Gastrocnemius medialis (tissue), 4 donors: ENCODE measurements at regions not wholly inside any gene's neighbourhood (a gene's known extent, or its start where the extent isn't known, plus 50 kb on each side); places are given as distances from the start of the nearest gene placed in this dataset.

Experiments used
- ATAC-seq, 2 donors: fragments of 150-250 bp; one replicate each; pipeline ENCODE4 v1.9.1; 2016
- DNase-seq, 2 donors: peaks; one replicate each; pipeline ENCODE4 v3.0.0-alpha.2; 2019
- H3K27ac ChIP-seq, 4 donors: fragments of 200-600 bp; sonication (generic); 1 replicate in 1 of 4; 2 replicates in 3 of 4; pipeline ENCODE4 v1.5.1; 2016 to 2018; ENCODE audit warnings: mild to moderate bottlenecking in 2 of 4, moderate library complexity in 1 of 4
- H3K27me3 ChIP-seq, 3 donors: fragments of 200-600 bp; sonication (generic) in 2 of 3; 1 replicate in 1 of 3; 2 replicates in 2 of 3; pipeline versions ENCODE4 v1.5.1 to v1.6.0; 2016 to 2019; ENCODE audit warnings: mild to moderate bottlenecking in 1 of 3, moderate library complexity in 1 of 3
- H3K36me3 ChIP-seq, 2 donors: fragments of 200-600 bp; sonication (generic) in 1 of 2; one replicate each; pipeline ENCODE4 v1.5.1; 2017 to 2018
- H3K4me1 ChIP-seq, 2 donors: fragments of 200-600 bp; sonication (generic) in 1 of 2; one replicate each; pipeline ENCODE4 v1.5.1; 2016 to 2017; ENCODE audit warnings: mild to moderate bottlenecking in 2 of 2
- H3K4me3 ChIP-seq, 4 donors: fragments of 200-600 bp; sonication (generic) in 3 of 4; 1 replicate in 1 of 4; 2 replicates in 3 of 4; pipeline ENCODE4 v1.5.1; 2016 to 2019; ENCODE audit warnings: mild to moderate bottlenecking in 2 of 4
- H3K9me3 ChIP-seq, 3 donors: fragments of 200-600 bp; sonication (generic) in 2 of 3; 1 replicate in 1 of 3; 2 replicates in 2 of 3; pipeline ENCODE4 v1.5.1; 2016 to 2019
- POLR2A ChIP-seq, 2 donors: fragments of 450-650 bp; IDR thresholded peaks; one replicate each; pipeline ENCODE4 v1.6.1; 2017; ENCODE audit warnings: antibody characterized with exemption in 2 of 2, mild to moderate bottlenecking in 2 of 2, moderate library complexity in 2 of 2
- in situ Hi-C, 4 donors: fragments of 200-750 bp; cut with MboI; loops; one replicate each; pipeline versions ENCODE4 v1.15.0 to v1.8.0; 2017; ENCODE audit warnings: low sequenced_read_pairs in 4 of 4
- intact Hi-C: fragments of 100-400 bp; cut with DNase I; formaldehyde crosslinking; loops from one replicate; pipeline ENCODE4 v1.15.1; 2023; ENCODE audit warnings: low total_unique reads
- TF ChIP-seq, protein P1 (sequence below), 5 experiments: fragments of 450-650 bp in 3 of 5; fragments of 200-600 bp in 2 of 5; sonication (generic) in 2 of 5; IDR thresholded peaks in 4 of 5; conservative IDR thresholded peaks in 1 of 5; 1 replicate in 4 of 5; 2 replicates in 1 of 5; pipeline ENCODE4 v1.5.1; 2016 to 2019; ENCODE audit warnings: antibody characterized with exemption in 5 of 5, mild to moderate bottlenecking in 3 of 5, moderate library complexity in 3 of 5

DNA sequence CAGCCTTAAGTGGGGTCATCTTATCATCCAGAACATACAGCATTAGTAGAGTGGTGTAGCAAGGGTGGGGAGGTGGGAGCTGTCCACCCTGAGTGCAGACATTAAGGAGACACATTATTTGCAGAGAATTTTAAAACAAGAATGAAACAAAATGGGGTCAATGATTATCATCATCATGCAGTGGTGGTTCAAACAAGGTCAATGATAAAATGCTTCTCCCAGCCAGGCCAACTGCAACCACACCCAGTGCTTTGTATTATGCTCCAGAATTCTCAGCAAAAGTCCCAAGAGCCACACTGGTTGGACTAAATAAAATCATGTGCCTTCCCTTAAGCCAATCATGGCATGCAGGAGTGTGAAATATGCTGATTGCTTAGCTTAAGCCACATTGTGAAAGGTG lies 96.7 kb upstream of the FHIT start:
- intact Hi-C loops: no loop called here
- in situ Hi-C loops: no loop called here
- H3K4me1 ChIP-seq: no peaks in the 10 kb centered on the region
- no peak overlapping the region for H3K4me3 ChIP-seq
- no peak for ATAC-seq
- H3K36me3 ChIP-seq: no peaks in the 10 kb centered on the region
- H3K9me3 ChIP-seq: no peaks in the 10 kb centered on the region
- H3K27ac ChIP-seq: no peak overlapping the region
- TF ChIP-seq, protein P1, sequence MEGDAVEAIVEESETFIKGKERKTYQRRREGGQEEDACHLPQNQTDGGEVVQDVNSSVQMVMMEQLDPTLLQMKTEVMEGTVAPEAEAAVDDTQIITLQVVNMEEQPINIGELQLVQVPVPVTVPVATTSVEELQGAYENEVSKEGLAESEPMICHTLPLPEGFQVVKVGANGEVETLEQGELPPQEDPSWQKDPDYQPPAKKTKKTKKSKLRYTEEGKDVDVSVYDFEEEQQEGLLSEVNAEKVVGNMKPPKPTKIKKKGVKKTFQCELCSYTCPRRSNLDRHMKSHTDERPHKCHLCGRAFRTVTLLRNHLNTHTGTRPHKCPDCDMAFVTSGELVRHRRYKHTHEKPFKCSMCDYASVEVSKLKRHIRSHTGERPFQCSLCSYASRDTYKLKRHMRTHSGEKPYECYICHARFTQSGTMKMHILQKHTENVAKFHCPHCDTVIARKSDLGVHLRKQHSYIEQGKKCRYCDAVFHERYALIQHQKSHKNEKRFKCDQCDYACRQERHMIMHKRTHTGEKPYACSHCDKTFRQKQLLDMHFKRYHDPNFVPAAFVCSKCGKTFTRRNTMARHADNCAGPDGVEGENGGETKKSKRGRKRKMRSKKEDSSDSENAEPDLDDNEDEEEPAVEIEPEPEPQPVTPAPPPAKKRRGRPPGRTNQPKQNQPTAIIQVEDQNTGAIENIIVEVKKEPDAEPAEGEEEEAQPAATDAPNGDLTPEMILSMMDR (IDR thresholded peaks at IDR 0.05 in 4 of 5, conservative IDR thresholded peaks at IDR 0.05 in 1 of 5): no peak
- TF ChIP-seq POLR2A (IDR thresholded peaks at IDR 0.05): no peak
- no peak for DNase-seq
- H3K27me3 ChIP-seq: no peaks in the 10 kb centered on the region

DNA sequence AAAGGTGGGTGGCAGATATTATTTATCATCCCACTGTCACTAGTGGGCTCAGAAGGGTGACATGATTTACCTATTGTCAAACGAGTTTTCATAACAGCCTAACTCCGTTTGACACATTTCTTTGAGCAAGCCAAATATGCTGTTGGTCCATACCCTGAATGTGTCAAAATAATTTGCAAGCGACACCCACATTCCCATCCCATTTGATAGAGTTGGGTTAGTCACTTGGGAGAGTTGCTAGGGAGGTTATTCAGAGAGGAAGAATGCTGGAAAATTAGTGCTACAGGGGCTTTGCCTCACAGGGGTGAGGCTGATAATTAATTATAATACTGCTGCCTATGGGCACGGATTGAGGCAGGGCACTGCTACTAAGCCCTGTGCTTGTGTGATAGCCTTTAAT lies 98.5 kb upstream of the FHIT start:
- H3K27ac ChIP-seq: no peak overlapping the region
- H3K27me3 ChIP-seq: no peaks in the 10 kb centered on the region
- in situ Hi-C loops: no loop called here
- DNase-seq (no peak), ATAC-seq (no peak)
- no peaks in the 10 kb centered on the region for H3K4me1 ChIP-seq
- no peaks in the 10 kb centered on the region for H3K36me3 ChIP-seq
- no peak overlapping the region for H3K4me3 ChIP-seq
- no peak for TF ChIP-seq POLR2A (IDR thresholded peaks at IDR 0.05)
- TF ChIP-seq, protein P1 (IDR thresholded peaks at IDR 0.05 in 4 of 5, conservative IDR thresholded peaks at IDR 0.05 in 1 of 5): no peak
- H3K9me3 ChIP-seq: no peaks in the 10 kb centered on the region
- intact Hi-C loops: no loop called here

GRCh38 chr3:61350782-61351309 lies 99.6 kb upstream of the FHIT start:
- Histone ChIP-seq H3K4me3 (no peak overlapping the region), H3K9me3 (no peaks in the 10 kb centered on the region), H3K36me3 (no peaks in the 10 kb centered on the region), H3K27me3 (no peaks in the 10 kb centered on the region), H3K4me1 (no peaks in the 10 kb centered on the region), H3K27ac (no peak overlapping the region)
- in situ Hi-C loops: no loop called here
- ATAC-seq (no peak), DNase-seq (no peak)
- intact Hi-C loops: no loop called here
- no peak for TF ChIP-seq POLR2A (IDR thresholded peaks at IDR 0.05)
- TF ChIP-seq, protein P1 (IDR thresholded peaks at IDR 0.05 in 4 of 5, conservative IDR thresholded peaks at IDR 0.05 in 1 of 5): no peak

DNA sequence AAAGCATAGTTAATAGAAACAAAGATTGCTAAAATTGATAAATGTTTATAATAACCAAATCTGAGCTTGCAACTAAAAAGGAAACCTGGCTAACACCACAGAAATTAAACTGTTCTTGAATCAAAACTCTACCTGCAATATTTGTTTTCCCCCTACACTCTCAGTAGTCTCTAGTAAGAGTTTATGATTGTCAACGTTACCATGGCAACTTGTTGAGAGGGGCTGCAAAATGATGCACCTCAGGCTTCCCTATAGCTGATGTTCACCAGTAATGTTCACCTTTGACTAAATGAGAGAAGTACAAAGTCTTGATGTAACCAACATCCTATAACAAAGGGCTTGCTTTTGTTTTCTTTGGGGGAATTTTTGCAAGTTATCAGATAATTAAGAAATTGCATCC lies 101.1 kb upstream of the FHIT start:
- TF ChIP-seq, protein P1 (IDR thresholded peaks at IDR 0.05 in 4 of 5, conservative IDR thresholded peaks at IDR 0.05 in 1 of 5): no peak
- TF ChIP-seq POLR2A (IDR thresholded peaks at IDR 0.05): no peak
- H3K27me3 ChIP-seq: no peaks in the 10 kb centered on the region
- ATAC-seq (no peak), DNase-seq (no peak)
- in situ Hi-C loops: no loop called here
- intact Hi-C loops: no loop called here
- H3K27ac ChIP-seq: no peak overlapping the region
- H3K9me3 ChIP-seq: no peaks in the 10 kb centered on the region
- peaks cover 0 to under 1% of the 10 kb centered on the region in 2 donors for H3K4me1 ChIP-seq
- no peak overlapping the region for H3K4me3 ChIP-seq
- no peaks in the 10 kb centered on the region for H3K36me3 ChIP-seq

GRCh38 chr3:61353382-61353781 lies 102.1 kb upstream of the FHIT start:
- H3K4me1 ChIP-seq: peaks cover 3 to 12% of the 10 kb centered on the region in 2 donors
- no peaks in the 10 kb centered on the region for H3K9me3 ChIP-seq
- in situ Hi-C loops (no loop called here), intact Hi-C loops (no loop called here)
- H3K36me3 ChIP-seq: no peaks in the 10 kb centered on the region
- TF ChIP-seq POLR2A (IDR thresholded peaks at IDR 0.05): no peak
- TF ChIP-seq, protein P1 (IDR thresholded peaks at IDR 0.05 in 4 of 5, conservative IDR thresholded peaks at IDR 0.05 in 1 of 5): no peak
- H3K4me3 ChIP-seq: no peak overlapping the region
- H3K27ac ChIP-seq: no peak overlapping the region
- ATAC-seq (no peak), DNase-seq (no peak)
- no peaks in the 10 kb centered on the region for H3K27me3 ChIP-seq
